CD8-positive, alpha-beta memory T cell (primary cell): ENCODE measurements at regions not wholly inside any gene's neighbourhood (a gene's known extent, or its start where the extent isn't known, plus 50 kb on each side); places are given as distances from the start of the nearest gene placed in this dataset.

Experiments used
- CTCF ChIA-PET: fragments of 350-600 bp; sonication (Branson Sonifier 250); formaldehyde crosslinking; loops from one replicate; lab custom pipeline; 2021; ENCODE audit warnings: antibody characterized with exemption; lab: Charles Lee
- POLR2A ChIA-PET: fragments of 350-600 bp; sonication (Branson Sonifier 250); formaldehyde crosslinking; loops from one replicate; lab custom pipeline; 2021; ENCODE audit warnings: antibody characterized with exemption; lab: Charles Lee
- DNase-seq, 5 donors: peaks; one replicate each; pipeline versions ENCODE4 v3.0.0 to v3.0.0-alpha.2; 2020 to 2022; ENCODE audit warnings: mixed read lengths in 1 of 5
- H3K27ac ChIP-seq: one replicate; pipeline ENCODE4 v1.7.0; 2013; ENCODE audit warnings: low read depth, mild to moderate bottlenecking, low read length, moderate library complexity
- H3K27me3 ChIP-seq: 2 replicates; pipeline ENCODE4 v1.7.0; 2013; ENCODE audit warnings: low read length, mild to moderate bottlenecking; ENCODE audit not compliant: insufficient read depth, poor library complexity, severe bottlenecking
- H3K36me3 ChIP-seq: 2 replicates; pipeline ENCODE4 v1.7.0; 2013; ENCODE audit warnings: mild to moderate bottlenecking, low read length, moderate library complexity; ENCODE audit not compliant: insufficient read depth
- H3K4me1 ChIP-seq: 2 replicates; pipeline ENCODE4 v1.7.0; 2013; ENCODE audit warnings: mild to moderate bottlenecking, low read length, moderate library complexity; ENCODE audit not compliant: insufficient read depth
- H3K4me3 ChIP-seq: 2 replicates; pipeline ENCODE4 v1.7.0; 2013; ENCODE audit warnings: mild to moderate bottlenecking, low read length
- H3K9me3 ChIP-seq: 2 replicates; pipeline ENCODE4 v1.7.0; 2013; ENCODE audit warnings: mild to moderate bottlenecking, low read length
- H3K27ac Mint-ChIP-seq, 8 donors: one replicate each; pipeline ENCODE4 v1.8.0; 2020 to 2021; ENCODE audit warnings: mixed read lengths in 8 of 8, mild to moderate bottlenecking in 6 of 8, inconsistent platforms in 3 of 8, moderate library complexity in 3 of 8
- H3K27me3 Mint-ChIP-seq, 2 donors: one replicate each; pipeline ENCODE4 v1.8.0; 2020 to 2021; ENCODE audit warnings: mixed read lengths in 2 of 2, mild to moderate bottlenecking in 1 of 2, moderate library complexity in 1 of 2
- H3K36me3 Mint-ChIP-seq, 3 donors: one replicate each; pipeline ENCODE4 v1.8.0; 2020 to 2021; ENCODE audit warnings: mixed read lengths in 3 of 3, inconsistent platforms in 1 of 3, mild to moderate bottlenecking in 1 of 3
- H3K4me1 Mint-ChIP-seq, 3 donors: one replicate each; pipeline ENCODE4 v1.8.0; 2020 to 2021; ENCODE audit warnings: mixed read lengths in 3 of 3, inconsistent platforms in 1 of 3, mild to moderate bottlenecking in 1 of 3
- H3K4me3 Mint-ChIP-seq, 7 donors: one replicate each; pipeline ENCODE4 v1.8.0; 2020 to 2021; ENCODE audit warnings: mixed read lengths in 7 of 7, mild to moderate bottlenecking in 6 of 7, moderate library complexity in 4 of 7, inconsistent platforms in 2 of 7
- H3K9me3 Mint-ChIP-seq, 5 donors: one replicate each; pipeline ENCODE4 v1.8.0; 2020 to 2022; ENCODE audit warnings: mixed read lengths in 5 of 5, mild to moderate bottlenecking in 3 of 5, moderate library complexity in 2 of 5, inconsistent platforms in 1 of 5

- Mint-ChIP-seq H3K27me3 (no peaks in the 10 kb centered on the region), H3K4me1 (peaks cover 17 to 29% (median 27%) of the 10 kb centered on the region in 3 donors), H3K4me3 (no peak overlapping the region), H3K9me3 (no peaks in the 10 kb centered on the region), H3K36me3 (no peaks in the 10 kb centered on the region), H3K27ac (no peak overlapping the region)
- ChIA-PET POLR2A (no interaction called here), CTCF (no interaction called here)
- no peak overlapping the region for H3K4me3 ChIP-seq
- no peak for DNase-seq
- H3K4me1 ChIP-seq, result peaks cover 27% of the 10 kb centered on the region
- H3K27me3 ChIP-seq, result no peaks in the 10 kb centered on the region
- H3K27ac ChIP-seq, result no peak overlapping the region
- no peaks in the 10 kb centered on the region for H3K9me3 ChIP-seq
- no peaks in the 10 kb centered on the region for H3K36me3 ChIP-seq
These were observed 107.8 kb upstream of the ZNF438 start for GRCh38 chr10:31139497-31139896.

- Histone ChIP-seq H3K27me3 (no peaks in the 10 kb centered on the region), H3K27ac (no peak overlapping the region), H3K36me3 (no peaks in the 10 kb centered on the region), H3K4me3 (no peak overlapping the region), H3K9me3 (no peaks in the 10 kb centered on the region), H3K4me1 (peaks cover 16% of the 10 kb centered on the region)
- DNase-seq, result no peak
- H3K4me3 Mint-ChIP-seq, result no peak overlapping the region
- POLR2A ChIA-PET, result no interaction called here
- H3K4me1 Mint-ChIP-seq, result peaks cover 11 to 20% (median 18%) of the 10 kb centered on the region in 3 donors
- CTCF ChIA-PET, result interaction anchor here (1.0 kb wide), 1 partner anchor 14 kb away, joined by 3 read pairs; no protein-coding TSS in a partner anchor
- H3K36me3 Mint-ChIP-seq, result no peaks in the 10 kb centered on the region
- peak overlapping the region in 1 of 8 donors; percentile 43 for H3K27ac Mint-ChIP-seq
- no peaks in the 10 kb centered on the region for H3K9me3 Mint-ChIP-seq
- peaks cover 0 to 11% of the 10 kb centered on the region in 2 donors for H3K27me3 Mint-ChIP-seq
These were observed 109.1 kb upstream of the ZNF438 start for GRCh38 chr10:31140716-31141115.

- CTCF ChIA-PET, result no interaction called here
These were observed 110.4 kb upstream of the ZNF438 start for GRCh38 chr10:31142026-31142425.

GRCh38 chr10:31143331-31143935, 111.8 kb upstream of the ZNF438 start:
- Mint-ChIP-seq H3K9me3 (no peaks in the 10 kb centered on the region), H3K27me3 (peaks cover 13 to 24% of the 10 kb centered on the region in 2 donors), H3K4me1 (no peaks in the 10 kb centered on the region), H3K4me3 (no peak overlapping the region), H3K36me3 (no peaks in the 10 kb centered on the region), H3K27ac (peak overlapping the region in 1 of 8 donors; percentile 4)
- no peaks in the 10 kb centered on the region for H3K4me1 ChIP-seq
- no peaks in the 10 kb centered on the region for H3K9me3 ChIP-seq
- H3K27me3 ChIP-seq, result no peaks in the 10 kb centered on the region
- ChIA-PET POLR2A (no interaction called here), CTCF (no interaction called here)
- H3K27ac ChIP-seq, result no peak overlapping the region
- no peaks in the 10 kb centered on the region for H3K36me3 ChIP-seq
- no peak overlapping the region for H3K4me3 ChIP-seq
- DNase-seq, result no peak

More at GRCh38 chr10:31142026-31142425, 110.4 kb upstream of the ZNF438 start:
- no peaks in the 10 kb centered on the region for H3K36me3 ChIP-seq
- Mint-ChIP-seq H3K27ac (no peak overlapping the region), H3K27me3 (peaks cover 9 to 22% of the 10 kb centered on the region in 2 donors), H3K4me1 (peaks cover 7% of the 10 kb centered on the region in 3 donors), H3K36me3 (no peaks in the 10 kb centered on the region), H3K4me3 (no peak overlapping the region), H3K9me3 (no peaks in the 10 kb centered on the region)
- H3K27ac ChIP-seq, result no peak overlapping the region
- no peaks in the 10 kb centered on the region for H3K27me3 ChIP-seq
- no peak overlapping the region for H3K4me3 ChIP-seq
- POLR2A ChIA-PET, result no interaction called here
- peaks cover 4% of the 10 kb centered on the region for H3K4me1 ChIP-seq
- DNase-seq, result no peak
- no peaks in the 10 kb centered on the region for H3K9me3 ChIP-seq

- Histone ChIP-seq H3K4me3 (no peak overlapping the region), H3K36me3 (no peaks in the 10 kb centered on the region), H3K27ac (no peak overlapping the region), H3K4me1 (no peaks in the 10 kb centered on the region), H3K27me3 (no peaks in the 10 kb centered on the region), H3K9me3 (no peaks in the 10 kb centered on the region)
- H3K9me3 Mint-ChIP-seq, result no peaks in the 10 kb centered on the region
- no peaks in the 10 kb centered on the region for H3K36me3 Mint-ChIP-seq
- no peak overlapping the region for H3K4me3 Mint-ChIP-seq
- no peaks in the 10 kb centered on the region for H3K4me1 Mint-ChIP-seq
- ChIA-PET POLR2A (no interaction called here), CTCF (no interaction called here)
- no peak for DNase-seq
- peaks cover 13 to 24% of the 10 kb centered on the region in 2 donors for H3K27me3 Mint-ChIP-seq
- H3K27ac Mint-ChIP-seq, result peak overlapping the region in 1 of 8 donors; percentile 56
These were observed 114.3 kb upstream of the ZNF438 start for GRCh38 chr10:31145986-31146385.

- peak in 1 of 5 donors; percentile 30 for DNase-seq
- Histone ChIP-seq H3K9me3 (no peaks in the 10 kb centered on the region), H3K4me1 (no peaks in the 10 kb centered on the region), H3K27ac (no peak overlapping the region), H3K36me3 (no peaks in the 10 kb centered on the region), H3K27me3 (no peaks in the 10 kb centered on the region), H3K4me3 (no peak overlapping the region)
- Mint-ChIP-seq H3K36me3 (no peaks in the 10 kb centered on the region), H3K27me3 (peaks cover 13 to 24% of the 10 kb centered on the region in 2 donors), H3K9me3 (no peaks in the 10 kb centered on the region), H3K4me3 (no peak overlapping the region), H3K4me1 (no peaks in the 10 kb centered on the region), H3K27ac (peak overlapping the region in 1 of 8 donors; percentile 56)
- ChIA-PET CTCF (no interaction called here), POLR2A (no interaction called here)
These were observed 115.0 kb upstream of the ZNF438 start for GRCh38 chr10:31146491-31147209.

- H3K27me3 ChIP-seq, result no peaks in the 10 kb centered on the region
- POLR2A ChIA-PET, result no interaction called here
- CTCF ChIA-PET, result no interaction called here
- peaks cover 13 to 24% of the 10 kb centered on the region in 2 donors for H3K27me3 Mint-ChIP-seq
- H3K4me3 Mint-ChIP-seq, result no peak overlapping the region
- H3K9me3 Mint-ChIP-seq, result no peaks in the 10 kb centered on the region
- H3K36me3 ChIP-seq, result no peaks in the 10 kb centered on the region
- H3K4me3 ChIP-seq, result no peak overlapping the region
- no peaks in the 10 kb centered on the region for H3K4me1 Mint-ChIP-seq
- H3K9me3 ChIP-seq, result no peaks in the 10 kb centered on the region
- H3K27ac Mint-ChIP-seq, result no peak overlapping the region
- H3K36me3 Mint-ChIP-seq, result no peaks in the 10 kb centered on the region
- no peaks in the 10 kb centered on the region for H3K4me1 ChIP-seq
- no peak overlapping the region for H3K27ac ChIP-seq
- DNase-seq, result no peak
These were observed 115.5 kb upstream of the ZNF438 start for GRCh38 chr10:31147210-31147608.

- H3K9me3 Mint-ChIP-seq, result no peaks in the 10 kb centered on the region
- H3K27ac Mint-ChIP-seq, result no peak overlapping the region
- CTCF ChIA-PET, result no interaction called here
These were observed 117.3 kb upstream of the ZNF438 start for GRCh38 chr10:31148951-31149350.

More at GRCh38 chr10:31148951-31149350, 117.3 kb upstream of the ZNF438 start:
- POLR2A ChIA-PET, result no interaction called here
- Histone ChIP-seq H3K36me3 (no peaks in the 10 kb centered on the region), H3K4me1 (no peaks in the 10 kb centered on the region), H3K27ac (no peak overlapping the region), H3K9me3 (no peaks in the 10 kb centered on the region), H3K27me3 (no peaks in the 10 kb centered on the region), H3K4me3 (no peak overlapping the region)
- Mint-ChIP-seq H3K27me3 (peaks cover 13 to 24% of the 10 kb centered on the region in 2 donors), H3K4me3 (no peak overlapping the region), H3K4me1 (no peaks in the 10 kb centered on the region), H3K36me3 (no peaks in the 10 kb centered on the region)
- no peak for DNase-seq
